Brain microvascular endothelial cell (primary cell): ENCODE measurements at regions not wholly inside any gene's neighbourhood (a gene's known extent, or its start where the extent isn't known, plus 50 kb on each side); places are given as distances from the start of the nearest gene placed in this dataset.

Experiments
- DNase-seq: peaks from one replicate; pipeline ENCODE4 v3.0.0-alpha.2; 2020
- H3K27ac ChIP-seq: fragments of 250-450 bp; sonication (Bioruptor Pico); 2 replicates; pipeline ENCODE4 v1.5.1; 2020; ENCODE audit warnings: mild to moderate bottlenecking, moderate library complexity
- H3K27me3 ChIP-seq: fragments of 250-450 bp; sonication (Bioruptor Pico); replicated peaks from 2 replicates; pipeline ENCODE4 v1.5.1; 2020; ENCODE audit warnings: mild to moderate bottlenecking
- H3K36me3 ChIP-seq: fragments of 250-450 bp; sonication (Bioruptor Pico); replicated peaks from 2 replicates; pipeline ENCODE4 v1.5.1; 2020; ENCODE audit warnings: mild to moderate bottlenecking
- H3K4me3 ChIP-seq: 2 replicates; pipeline ENCODE4 v1.5.1; 2011; ENCODE audit warnings: low read depth, mild to moderate bottlenecking, control low read depth, low read length, moderate library complexity
- CTCF ChIP-seq: IDR thresholded peaks from 2 replicates; pipeline ENCODE4 v1.5.1; 2011; ENCODE audit warnings: low read depth, mild to moderate bottlenecking, moderate library complexity, low read length, control low read depth, inconsistent platforms; ENCODE audit errors: missing control alignments
- in situ Hi-C: cut with HindIII; loops from 2 replicates; pipeline ENCODE4 v1.10.0; 2017; ENCODE audit warnings: low sequenced_read_pairs, low pct_ligation_motif_present

- DNase-seq, result no peak
- no peaks in the 10 kb centered on the region for H3K36me3 ChIP-seq
- no peak overlapping the region for H3K27ac ChIP-seq
- H3K27me3 ChIP-seq, result no peaks in the 10 kb centered on the region
- TF ChIP-seq CTCF, result no peak
- in situ Hi-C loops, result no loop called here
- H3K4me3 ChIP-seq, result no peak overlapping the region
These were observed 96.8 kb downstream of the TUSC7 start for GRCh38 chr3:116806351-116806750.

- DNase-seq, result no peak
- no peaks in the 10 kb centered on the region for H3K36me3 ChIP-seq
- in situ Hi-C loops, result no loop called here
- TF ChIP-seq CTCF, result no peak
- no peak overlapping the region for H3K27ac ChIP-seq
- H3K27me3 ChIP-seq, result no peaks in the 10 kb centered on the region
- H3K4me3 ChIP-seq, result no peak overlapping the region
These were observed 99.1 kb downstream of the TUSC7 start for GRCh38 chr3:116808725-116809124.

DNA sequence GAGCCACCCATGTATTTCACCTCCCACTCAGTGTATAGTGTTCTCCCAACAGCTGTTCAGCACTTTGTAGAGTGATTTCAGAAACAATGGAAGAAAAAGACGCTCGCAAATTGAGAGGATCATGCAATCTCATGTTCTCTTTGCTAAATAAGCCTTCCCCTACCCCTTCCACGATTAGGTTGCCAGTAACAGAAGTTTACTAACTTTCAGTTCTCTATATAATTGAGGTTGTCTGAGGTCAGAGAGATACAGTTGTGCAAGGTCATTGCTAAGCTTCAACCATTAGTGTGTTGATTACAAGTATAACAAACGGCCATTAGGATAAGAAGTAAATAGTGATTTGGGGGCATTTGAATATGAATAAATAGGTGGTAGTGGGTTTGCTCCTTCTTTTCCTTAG is 99.6 kb downstream of the TUSC7 start:
- no peaks in the 10 kb centered on the region for H3K27me3 ChIP-seq
- no peaks in the 10 kb centered on the region for H3K36me3 ChIP-seq
- TF ChIP-seq CTCF, result no peak
- no peak overlapping the region for H3K27ac ChIP-seq
- no peak for DNase-seq
- no peak overlapping the region for H3K4me3 ChIP-seq
- in situ Hi-C loops, result no loop called here

GRCh38 chr3:116811754-116812153 is 102.2 kb downstream of the TUSC7 start:
- DNase-seq, result no peak
- in situ Hi-C loops, result no loop called here
- no peaks in the 10 kb centered on the region for H3K36me3 ChIP-seq
- TF ChIP-seq CTCF, result no peak
- H3K27me3 ChIP-seq, result no peaks in the 10 kb centered on the region
- no peak overlapping the region for H3K4me3 ChIP-seq
- no peak overlapping the region for H3K27ac ChIP-seq

GRCh38 chr3:116812949-116813348 is 103.4 kb downstream of the TUSC7 start:
- in situ Hi-C loops, result no loop called here
- no peak for DNase-seq
- no peaks in the 10 kb centered on the region for H3K36me3 ChIP-seq
- no peak for TF ChIP-seq CTCF
- H3K4me3 ChIP-seq, result no peak overlapping the region
- H3K27me3 ChIP-seq, result no peaks in the 10 kb centered on the region
- no peak overlapping the region for H3K27ac ChIP-seq

DNA sequence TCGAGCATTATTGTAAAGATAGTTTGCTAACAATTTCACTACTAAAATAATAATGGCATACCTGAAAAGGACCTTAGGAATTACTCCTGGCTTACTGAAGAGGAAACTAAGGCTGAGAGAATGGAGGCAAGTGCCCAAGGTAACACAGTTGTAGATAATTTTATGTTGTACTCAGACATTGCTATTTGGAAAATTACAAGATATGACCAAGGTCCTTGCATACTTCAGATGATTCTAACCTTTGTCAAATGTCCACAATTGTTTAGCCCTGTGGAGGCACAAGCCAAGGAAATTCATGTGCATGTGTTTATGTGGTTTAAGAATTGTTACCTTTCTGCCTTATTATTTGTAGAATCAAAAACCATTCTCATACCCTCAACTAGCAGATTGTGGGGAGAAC is 105.7 kb downstream of the TUSC7 start:
- TF ChIP-seq CTCF, result no peak
- Histone ChIP-seq H3K36me3 (no peaks in the 10 kb centered on the region), H3K4me3 (no peak overlapping the region), H3K27ac (no peak overlapping the region), H3K27me3 (no peaks in the 10 kb centered on the region)
- DNase-seq, result no peak
- in situ Hi-C loops, result no loop called here
